ENCODE measurements at regions not wholly inside any gene's neighbourhood (a gene's known extent, or its start where the extent isn't known, plus 50 kb on each side); places are given as distances from the start of the nearest gene placed in this dataset.
"Not testable (repeated sequence)": the region's sequence is repeated elsewhere in the genome, so short reads cannot be mapped to it uniquely, and the experiment has no call there.

DNA sequence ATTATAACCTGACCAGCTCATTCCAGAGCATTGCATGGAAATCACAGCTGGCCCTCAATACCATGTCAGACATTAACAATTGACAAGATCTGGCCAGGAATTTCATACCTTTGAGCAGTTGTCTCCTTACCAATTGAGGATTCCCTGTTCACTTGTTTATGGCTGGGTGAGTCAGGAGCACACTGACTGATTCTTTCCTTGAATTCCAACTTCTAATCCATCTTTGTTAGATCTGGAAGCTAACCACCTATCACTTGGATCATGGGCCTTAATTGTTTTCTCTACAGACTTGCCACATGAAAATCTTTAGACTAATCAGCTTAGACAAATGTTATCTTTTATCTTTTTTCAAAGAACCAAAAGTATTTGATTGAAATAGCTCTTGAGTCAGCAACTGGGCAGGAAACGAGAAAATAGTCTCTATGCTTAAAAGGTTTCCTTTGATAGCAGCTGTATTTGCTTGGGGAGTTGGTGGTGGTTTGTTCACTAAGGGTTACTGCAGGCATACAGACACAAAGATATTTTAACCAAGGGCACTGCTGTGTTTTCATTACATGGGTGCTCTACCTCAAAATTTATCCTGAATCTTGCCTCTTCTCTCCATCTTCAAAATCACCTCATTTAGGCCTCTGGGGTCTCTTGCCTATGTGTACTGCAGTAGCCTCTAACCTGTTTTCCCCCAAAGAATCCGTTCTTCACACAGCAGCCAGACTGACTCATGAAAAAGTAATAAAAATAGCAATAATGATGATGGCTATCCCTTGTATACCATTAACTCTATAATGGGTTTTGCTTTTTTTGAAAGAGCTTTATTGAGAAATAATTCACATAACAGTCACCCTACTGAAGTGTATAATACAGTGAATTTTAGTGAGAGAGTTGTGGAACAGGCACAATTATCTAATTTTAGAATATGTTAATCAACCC lies 197.0 kb upstream of the NMUR2 start:
- H3K27ac ChIP-seq: no peak overlapping the region
- intact Hi-C loops (cut with DNase I): no loop called here

DNA sequence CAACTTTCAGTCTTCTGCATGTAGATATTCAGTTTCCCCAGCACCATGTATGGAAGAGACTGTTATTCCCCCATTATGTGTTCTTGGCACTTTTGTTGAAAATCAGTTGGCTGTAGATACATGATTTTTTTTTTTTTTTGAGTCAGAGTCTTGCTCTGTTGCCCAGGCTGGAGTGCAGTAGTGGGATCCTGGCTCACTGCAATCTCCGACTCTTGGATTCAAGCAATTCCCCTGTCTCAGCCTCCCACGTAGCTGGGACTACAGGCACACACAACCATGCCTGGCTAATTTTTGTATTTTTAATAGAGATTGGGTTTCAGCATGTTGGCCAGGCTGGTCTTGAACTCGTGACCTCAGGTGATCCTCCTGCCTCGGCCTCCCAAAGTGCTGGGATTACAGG lies 201.0 kb upstream of the NMUR2 start:
- DNase-seq (ENCODE audit: low spot score in 2 of 2); H3K27ac ChIP-seq; H3K36me3 ChIP-seq; H3K4me1 ChIP-seq; H3K9me3 ChIP-seq; intact Hi-C loops (cut with DNase I); H3K4me3 ChIP-seq; H3K27me3 ChIP-seq: not testable (repeated sequence)

More for the DNA sequence above, 197.0 kb upstream of the NMUR2 start:
- no peaks in the 10 kb centered on the region for H3K9me3 ChIP-seq
- DNase-seq (ENCODE audit: low spot score in 2 of 2): no peak
- no peaks in the 10 kb centered on the region for H3K36me3 ChIP-seq
- TF ChIP-seq, protein P1, sequence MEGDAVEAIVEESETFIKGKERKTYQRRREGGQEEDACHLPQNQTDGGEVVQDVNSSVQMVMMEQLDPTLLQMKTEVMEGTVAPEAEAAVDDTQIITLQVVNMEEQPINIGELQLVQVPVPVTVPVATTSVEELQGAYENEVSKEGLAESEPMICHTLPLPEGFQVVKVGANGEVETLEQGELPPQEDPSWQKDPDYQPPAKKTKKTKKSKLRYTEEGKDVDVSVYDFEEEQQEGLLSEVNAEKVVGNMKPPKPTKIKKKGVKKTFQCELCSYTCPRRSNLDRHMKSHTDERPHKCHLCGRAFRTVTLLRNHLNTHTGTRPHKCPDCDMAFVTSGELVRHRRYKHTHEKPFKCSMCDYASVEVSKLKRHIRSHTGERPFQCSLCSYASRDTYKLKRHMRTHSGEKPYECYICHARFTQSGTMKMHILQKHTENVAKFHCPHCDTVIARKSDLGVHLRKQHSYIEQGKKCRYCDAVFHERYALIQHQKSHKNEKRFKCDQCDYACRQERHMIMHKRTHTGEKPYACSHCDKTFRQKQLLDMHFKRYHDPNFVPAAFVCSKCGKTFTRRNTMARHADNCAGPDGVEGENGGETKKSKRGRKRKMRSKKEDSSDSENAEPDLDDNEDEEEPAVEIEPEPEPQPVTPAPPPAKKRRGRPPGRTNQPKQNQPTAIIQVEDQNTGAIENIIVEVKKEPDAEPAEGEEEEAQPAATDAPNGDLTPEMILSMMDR (IDR thresholded peaks at IDR 0.05): no peak
- H3K4me3 ChIP-seq: no peak overlapping the region
- no peaks in the 10 kb centered on the region for H3K27me3 ChIP-seq
- H3K4me1 ChIP-seq: no peaks in the 10 kb centered on the region

DNA sequence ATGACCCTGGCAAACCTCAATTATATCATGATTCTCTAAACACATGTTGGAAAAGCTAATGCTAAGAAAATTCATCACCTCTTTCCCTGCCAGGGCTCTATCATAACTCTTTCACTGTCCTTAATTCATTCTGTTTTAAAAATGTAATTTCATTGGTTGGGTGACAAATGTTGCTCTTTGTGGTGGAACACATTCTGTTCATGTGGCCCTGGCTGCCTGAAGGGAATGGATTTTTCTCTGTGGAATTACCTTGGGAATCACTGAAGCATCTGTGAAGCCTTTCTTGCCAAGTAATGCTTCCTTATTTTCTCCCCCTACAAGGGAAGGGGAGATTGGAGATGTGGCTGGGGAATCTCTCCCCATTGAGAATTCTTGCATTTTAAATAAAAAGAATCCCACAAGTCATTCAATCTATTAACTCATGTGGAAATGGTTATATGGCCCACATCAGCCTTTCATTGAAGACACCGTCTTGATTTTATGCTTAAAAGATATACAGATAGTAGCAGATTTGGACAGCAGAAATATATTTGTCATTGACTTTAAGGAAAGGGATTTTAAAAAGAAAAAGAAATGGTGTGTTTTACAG lies 201.8 kb upstream of the NMUR2 start:
- H3K27me3 ChIP-seq: no peaks in the 10 kb centered on the region
- no peak for DNase-seq (ENCODE audit: low spot score in 2 of 2)
- H3K4me1 ChIP-seq: no peaks in the 10 kb centered on the region
- no peak overlapping the region for H3K4me3 ChIP-seq
- intact Hi-C loops (cut with DNase I): no loop called here
- H3K36me3 ChIP-seq: no peaks in the 10 kb centered on the region
- H3K9me3 ChIP-seq: no peaks in the 10 kb centered on the region
- TF ChIP-seq, protein P1 (IDR thresholded peaks at IDR 0.05): no peak
- no peak overlapping the region for H3K27ac ChIP-seq

DNA sequence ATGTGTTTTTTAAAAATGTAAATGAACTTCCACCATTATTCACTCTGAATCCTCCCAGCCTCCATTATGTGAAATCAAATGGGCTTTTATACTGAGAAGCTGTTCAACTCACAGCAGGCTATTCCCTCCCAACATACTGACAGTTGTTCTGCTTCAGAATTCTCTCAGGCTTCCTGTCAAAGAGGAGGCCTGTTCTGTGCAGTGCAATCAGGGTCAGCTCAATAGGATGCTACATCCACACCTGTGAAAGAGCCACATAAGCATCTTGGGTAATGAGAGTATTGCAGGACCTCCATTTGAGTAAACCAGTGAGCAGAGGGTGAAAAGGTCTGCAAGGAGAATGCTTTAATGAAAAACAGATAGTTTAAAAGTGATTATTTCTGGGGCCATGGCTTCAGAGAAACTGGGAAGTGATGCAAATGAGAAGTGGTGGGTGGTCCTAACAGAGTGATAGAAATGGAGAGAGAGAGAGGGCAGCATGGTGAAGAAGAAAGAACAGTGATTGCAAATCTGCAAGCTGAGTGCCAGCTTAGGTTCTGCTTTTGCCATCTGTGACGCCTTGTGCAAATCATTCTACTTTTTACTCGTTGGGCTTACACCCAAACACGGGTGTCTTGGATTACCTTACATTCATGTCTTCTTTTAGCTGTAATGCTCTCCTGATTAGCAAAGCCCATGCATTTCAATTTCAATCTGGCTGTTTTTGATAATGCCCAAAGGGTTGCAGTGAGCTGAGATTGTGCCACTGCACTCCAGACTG lies 202.5 kb upstream of the NMUR2 start:
- no peak overlapping the region for H3K27ac ChIP-seq
- no peaks in the 10 kb centered on the region for H3K27me3 ChIP-seq
- no peaks in the 10 kb centered on the region for H3K36me3 ChIP-seq
- no peaks in the 10 kb centered on the region for H3K9me3 ChIP-seq
- no peak overlapping the region for H3K4me3 ChIP-seq
- no peak for DNase-seq (ENCODE audit: low spot score in 2 of 2)
- TF ChIP-seq, protein P1 (IDR thresholded peaks at IDR 0.05): no peak
- intact Hi-C loops (cut with DNase I): no loop called here
- H3K4me1 ChIP-seq: no peaks in the 10 kb centered on the region

DNA sequence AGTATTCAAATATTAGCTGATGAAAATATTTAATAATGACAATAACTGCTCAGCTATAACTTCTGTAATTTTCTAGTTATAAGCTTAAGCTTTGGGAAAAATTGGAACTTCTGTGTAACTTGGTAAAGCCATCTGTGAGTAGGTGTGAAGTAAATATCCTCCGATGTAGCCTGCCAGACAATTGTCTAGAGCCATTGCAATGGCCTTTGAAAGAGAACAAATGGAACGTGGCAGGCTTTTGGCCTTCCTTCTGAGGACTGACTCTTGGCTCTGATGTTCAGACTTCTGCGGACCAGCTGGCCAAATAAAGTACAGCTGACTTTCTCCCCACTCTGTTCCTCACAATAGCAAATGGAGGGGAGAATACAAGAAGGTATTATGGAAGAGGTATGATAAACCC lies 203.4 kb upstream of the NMUR2 start:
- Histone ChIP-seq H3K27me3 (no peaks in the 10 kb centered on the region), H3K4me3 (no peak overlapping the region), H3K4me1 (no peaks in the 10 kb centered on the region), H3K27ac (no peak overlapping the region), H3K36me3 (no peaks in the 10 kb centered on the region), H3K9me3 (no peaks in the 10 kb centered on the region)
- intact Hi-C loops (cut with DNase I): no loop called here
- TF ChIP-seq, protein P1 (IDR thresholded peaks at IDR 0.05): no peak
- no peak for DNase-seq (ENCODE audit: low spot score in 2 of 2)

DNA sequence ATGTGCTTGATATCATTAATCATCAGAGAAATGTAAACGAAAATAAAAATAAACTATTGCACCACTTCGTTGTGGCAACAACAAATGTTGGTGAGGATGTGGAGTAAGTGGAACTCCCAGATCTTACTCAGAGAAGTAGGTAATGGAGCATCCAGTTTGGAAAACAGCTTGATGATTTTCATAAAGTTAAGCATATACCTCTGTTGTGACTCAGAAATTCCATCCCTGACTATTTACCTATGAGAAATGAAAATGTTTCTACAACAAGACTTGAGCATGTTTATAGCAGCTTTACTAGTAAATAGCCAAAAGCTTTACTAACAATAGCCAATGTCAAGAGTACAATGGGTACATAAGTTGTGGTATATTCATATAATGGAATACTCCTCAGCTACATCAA lies 214.7 kb upstream of the NMUR2 start:
- Histone ChIP-seq H3K9me3 (no peaks in the 10 kb centered on the region), H3K4me3 (no peak overlapping the region), H3K4me1 (no peaks in the 10 kb centered on the region), H3K27ac (no peak overlapping the region), H3K27me3 (no peaks in the 10 kb centered on the region), H3K36me3 (no peaks in the 10 kb centered on the region)
- TF ChIP-seq, protein P1 (IDR thresholded peaks at IDR 0.05): no peak
- intact Hi-C loops (cut with DNase I): no loop called here
- DNase-seq (ENCODE audit: low spot score in 2 of 2): no peak
